ENCODE measurements at regions not wholly inside any gene's neighbourhood (a gene's known extent, or its start where the extent isn't known, plus 50 kb on each side); places are given as distances from the start of the nearest gene placed in this dataset.

DNA sequence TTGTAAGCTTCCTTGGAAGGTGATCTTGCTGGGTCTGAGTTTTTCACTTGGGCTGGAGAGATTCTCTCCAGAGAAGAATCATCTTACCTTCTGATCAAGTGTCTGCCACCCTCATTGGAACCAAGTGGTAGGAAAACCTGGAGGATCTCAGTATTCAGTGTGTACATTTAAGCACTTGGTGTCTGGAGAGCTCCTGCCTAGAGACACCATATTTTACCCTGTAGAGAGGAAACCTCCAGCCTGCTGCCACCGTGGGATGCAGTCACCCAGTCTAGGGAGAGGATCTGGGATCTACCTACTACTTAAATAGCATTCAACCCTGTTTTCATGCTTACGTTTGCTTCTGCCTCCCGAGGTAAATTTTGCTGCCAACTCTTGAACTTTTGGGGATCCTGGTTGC is 274.3 kb downstream of the SV2B start:
- H4K20me1 ChIP-seq (ENCODE audit: insufficient read depth): no peaks in the 10 kb centered on the region
- no peaks in the 10 kb centered on the region for H3K79me2 ChIP-seq (ENCODE audit: insufficient read depth)
- H3K4me3 ChIP-seq (ENCODE audit: low read depth in 2 of 2, low read length in 1 of 2): no peak overlapping the region
- H3F3A ChIP-seq (replicated peaks; ENCODE audit: insufficient read depth): no peaks in the 10 kb centered on the region
- no peak overlapping the region for H3K9ac ChIP-seq
- no peaks in the 10 kb centered on the region for H3K9me2 ChIP-seq
- H3K27me3 ChIP-seq (ENCODE audit: insufficient read depth): no peaks in the 10 kb centered on the region
- H3K4me2 ChIP-seq: no peak overlapping the region
- 44% methylated on average over 3 of the region's 3 CpGs for WGBS (ENCODE audit: low lambda C conversion rate)
- no peaks in the 10 kb centered on the region for H3K9me3 ChIP-seq
- no peak for TF ChIP-seq RFX5 (IDR thresholded peaks at IDR 0.05; ENCODE audit: low read length)
- TF ChIP-seq MXI1 (IDR thresholded peaks at IDR 0.05; ENCODE audit: low read depth, low read length): no peak
- TF ChIP-seq POLR2AphosphoS5 (IDR thresholded peaks at IDR 0.05; ENCODE audit: low read depth, low read length): no peak
- TF ChIP-seq TEAD4 (IDR thresholded peaks at IDR 0.05; ENCODE audit: borderline replicate concordance, insufficient read depth): no peak
- no peak for TF ChIP-seq SIN3A (IDR thresholded peaks at IDR 0.05; ENCODE audit: borderline replicate concordance, low read depth, low read length)
- TF ChIP-seq, protein P1, sequence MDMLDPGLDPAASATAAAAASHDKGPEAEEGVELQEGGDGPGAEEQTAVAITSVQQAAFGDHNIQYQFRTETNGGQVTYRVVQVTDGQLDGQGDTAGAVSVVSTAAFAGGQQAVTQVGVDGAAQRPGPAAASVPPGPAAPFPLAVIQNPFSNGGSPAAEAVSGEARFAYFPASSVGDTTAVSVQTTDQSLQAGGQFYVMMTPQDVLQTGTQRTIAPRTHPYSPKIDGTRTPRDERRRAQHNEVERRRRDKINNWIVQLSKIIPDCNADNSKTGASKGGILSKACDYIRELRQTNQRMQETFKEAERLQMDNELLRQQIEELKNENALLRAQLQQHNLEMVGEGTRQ (IDR thresholded peaks at IDR 0.05; ENCODE audit: borderline replicate concordance, low read depth, low read length): no peak
- no peak for TF ChIP-seq NFIC (IDR thresholded peaks at IDR 0.05; ENCODE audit: borderline replicate concordance)
- TF ChIP-seq, protein P2, sequence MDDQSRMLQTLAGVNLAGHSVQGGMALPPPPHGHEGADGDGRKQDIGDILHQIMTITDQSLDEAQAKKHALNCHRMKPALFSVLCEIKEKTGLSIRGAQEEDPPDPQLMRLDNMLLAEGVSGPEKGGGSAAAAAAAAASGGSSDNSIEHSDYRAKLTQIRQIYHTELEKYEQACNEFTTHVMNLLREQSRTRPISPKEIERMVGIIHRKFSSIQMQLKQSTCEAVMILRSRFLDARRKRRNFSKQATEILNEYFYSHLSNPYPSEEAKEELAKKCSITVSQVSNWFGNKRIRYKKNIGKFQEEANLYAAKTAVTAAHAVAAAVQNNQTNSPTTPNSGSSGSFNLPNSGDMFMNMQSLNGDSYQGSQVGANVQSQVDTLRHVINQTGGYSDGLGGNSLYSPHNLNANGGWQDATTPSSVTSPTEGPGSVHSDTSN (IDR thresholded peaks at IDR 0.05): no peak
- TF ChIP-seq FOXM1 (IDR thresholded peaks at IDR 0.05; ENCODE audit: low read depth): no peak
- TF ChIP-seq CHD2 (IDR thresholded peaks at IDR 0.05; ENCODE audit: low read length, partially characterized antibody): no peak
- TF ChIP-seq, protein P3, sequence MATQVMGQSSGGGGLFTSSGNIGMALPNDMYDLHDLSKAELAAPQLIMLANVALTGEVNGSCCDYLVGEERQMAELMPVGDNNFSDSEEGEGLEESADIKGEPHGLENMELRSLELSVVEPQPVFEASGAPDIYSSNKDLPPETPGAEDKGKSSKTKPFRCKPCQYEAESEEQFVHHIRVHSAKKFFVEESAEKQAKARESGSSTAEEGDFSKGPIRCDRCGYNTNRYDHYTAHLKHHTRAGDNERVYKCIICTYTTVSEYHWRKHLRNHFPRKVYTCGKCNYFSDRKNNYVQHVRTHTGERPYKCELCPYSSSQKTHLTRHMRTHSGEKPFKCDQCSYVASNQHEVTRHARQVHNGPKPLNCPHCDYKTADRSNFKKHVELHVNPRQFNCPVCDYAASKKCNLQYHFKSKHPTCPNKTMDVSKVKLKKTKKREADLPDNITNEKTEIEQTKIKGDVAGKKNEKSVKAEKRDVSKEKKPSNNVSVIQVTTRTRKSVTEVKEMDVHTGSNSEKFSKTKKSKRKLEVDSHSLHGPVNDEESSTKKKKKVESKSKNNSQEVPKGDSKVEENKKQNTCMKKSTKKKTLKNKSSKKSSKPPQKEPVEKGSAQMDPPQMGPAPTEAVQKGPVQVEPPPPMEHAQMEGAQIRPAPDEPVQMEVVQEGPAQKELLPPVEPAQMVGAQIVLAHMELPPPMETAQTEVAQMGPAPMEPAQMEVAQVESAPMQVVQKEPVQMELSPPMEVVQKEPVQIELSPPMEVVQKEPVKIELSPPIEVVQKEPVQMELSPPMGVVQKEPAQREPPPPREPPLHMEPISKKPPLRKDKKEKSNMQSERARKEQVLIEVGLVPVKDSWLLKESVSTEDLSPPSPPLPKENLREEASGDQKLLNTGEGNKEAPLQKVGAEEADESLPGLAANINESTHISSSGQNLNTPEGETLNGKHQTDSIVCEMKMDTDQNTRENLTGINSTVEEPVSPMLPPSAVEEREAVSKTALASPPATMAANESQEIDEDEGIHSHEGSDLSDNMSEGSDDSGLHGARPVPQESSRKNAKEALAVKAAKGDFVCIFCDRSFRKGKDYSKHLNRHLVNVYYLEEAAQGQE (IDR thresholded peaks at IDR 0.05; ENCODE audit: low read depth, low read length): no peak
- no peak for TF ChIP-seq RAD21 (IDR thresholded peaks at IDR 0.05; ENCODE audit: low read length)
- TF ChIP-seq, protein P4, sequence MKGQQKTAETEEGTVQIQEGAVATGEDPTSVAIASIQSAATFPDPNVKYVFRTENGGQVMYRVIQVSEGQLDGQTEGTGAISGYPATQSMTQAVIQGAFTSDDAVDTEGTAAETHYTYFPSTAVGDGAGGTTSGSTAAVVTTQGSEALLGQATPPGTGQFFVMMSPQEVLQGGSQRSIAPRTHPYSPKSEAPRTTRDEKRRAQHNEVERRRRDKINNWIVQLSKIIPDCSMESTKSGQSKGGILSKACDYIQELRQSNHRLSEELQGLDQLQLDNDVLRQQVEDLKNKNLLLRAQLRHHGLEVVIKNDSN (IDR thresholded peaks at IDR 0.05; ENCODE audit: borderline replicate concordance, low read depth): no peak
- TF ChIP-seq, protein P5, sequence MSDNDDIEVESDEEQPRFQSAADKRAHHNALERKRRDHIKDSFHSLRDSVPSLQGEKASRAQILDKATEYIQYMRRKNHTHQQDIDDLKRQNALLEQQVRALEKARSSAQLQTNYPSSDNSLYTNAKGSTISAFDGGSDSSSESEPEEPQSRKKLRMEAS (IDR thresholded peaks at IDR 0.05; ENCODE audit: low read depth): no peak
- TF ChIP-seq GATA2 (CRISPR knock-in tag; IDR thresholded peaks at IDR 0.05): no peak
- TF ChIP-seq, protein P6, sequence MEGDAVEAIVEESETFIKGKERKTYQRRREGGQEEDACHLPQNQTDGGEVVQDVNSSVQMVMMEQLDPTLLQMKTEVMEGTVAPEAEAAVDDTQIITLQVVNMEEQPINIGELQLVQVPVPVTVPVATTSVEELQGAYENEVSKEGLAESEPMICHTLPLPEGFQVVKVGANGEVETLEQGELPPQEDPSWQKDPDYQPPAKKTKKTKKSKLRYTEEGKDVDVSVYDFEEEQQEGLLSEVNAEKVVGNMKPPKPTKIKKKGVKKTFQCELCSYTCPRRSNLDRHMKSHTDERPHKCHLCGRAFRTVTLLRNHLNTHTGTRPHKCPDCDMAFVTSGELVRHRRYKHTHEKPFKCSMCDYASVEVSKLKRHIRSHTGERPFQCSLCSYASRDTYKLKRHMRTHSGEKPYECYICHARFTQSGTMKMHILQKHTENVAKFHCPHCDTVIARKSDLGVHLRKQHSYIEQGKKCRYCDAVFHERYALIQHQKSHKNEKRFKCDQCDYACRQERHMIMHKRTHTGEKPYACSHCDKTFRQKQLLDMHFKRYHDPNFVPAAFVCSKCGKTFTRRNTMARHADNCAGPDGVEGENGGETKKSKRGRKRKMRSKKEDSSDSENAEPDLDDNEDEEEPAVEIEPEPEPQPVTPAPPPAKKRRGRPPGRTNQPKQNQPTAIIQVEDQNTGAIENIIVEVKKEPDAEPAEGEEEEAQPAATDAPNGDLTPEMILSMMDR (IDR thresholded peaks at IDR 0.05): no peak
- TF ChIP-seq RCOR1 (IDR thresholded peaks at IDR 0.05; ENCODE audit: low read length): no peak
- TF ChIP-seq EP300 (IDR thresholded peaks at IDR 0.05; ENCODE audit: borderline replicate concordance in 1 of 2, low read depth in 1 of 2, low read length in 1 of 2): no peak
- H3K27ac ChIP-seq (ENCODE audit: low read depth in 2 of 2, low read length in 1 of 2): no peak overlapping the region
- ChIA-PET POLR2A (no interaction called here), CTCF (interaction anchor here (0.6 to 1.5 kb wide), 2 partner anchors 11 to 51 kb away, joined by 3 to 6 read pairs; no protein-coding TSS in a partner anchor)
- H2AFZ ChIP-seq (ENCODE audit: low read depth): no peak overlapping the region
- no peak for DNase-seq
- H3K36me3 ChIP-seq (replicated peaks in 1 of 2; ENCODE audit: control insufficient read depth in 1 of 2, insufficient read depth in 2 of 2, low read length in 1 of 2): no peaks in the 10 kb centered on the region
- H3K4me1 ChIP-seq (ENCODE audit: control insufficient read depth in 1 of 2, insufficient read depth in 2 of 2, low read depth in 1 of 2, low read length in 1 of 2): no peaks in the 10 kb centered on the region
